Stimulated activated naive B cell treated with anti-CD40 and anti-IgM and Interleukin-4, amounts not matched to agents 10 μg/mL and 1 μg/mL and 100 μg/mL, for 72 hours (primary cell): ENCODE measurements at regions not wholly inside any gene's neighbourhood (a gene's known extent, or its start where the extent isn't known, plus 50 kb on each side); places are given as distances from the start of the nearest gene placed in this dataset.

ENCODE experiments used
- ATAC-seq, 2 donors: fragments of 150-1000 bp; cut with Tn5 transposase; replicated peaks; 2 replicates each; pipeline ENCODE4 v1.10.0; 2021; ENCODE audit warnings: moderate library complexity in 1 of 2
- DNase-seq: peaks from one replicate; pipeline ENCODE4 v3.0.0; 2021
- H3K27ac Mint-ChIP-seq: one replicate; pipeline ENCODE4 v1.8.0; 2022; ENCODE audit warnings: mild to moderate bottlenecking, mixed read lengths
- H3K27me3 Mint-ChIP-seq, 2 donors: one replicate each; pipeline ENCODE4 v1.8.0; 2022; ENCODE audit warnings: mixed read lengths in 2 of 2
- H3K36me3 Mint-ChIP-seq, 2 donors: one replicate each; pipeline ENCODE4 v1.8.0; 2022; ENCODE audit warnings: mixed read lengths in 2 of 2, mild to moderate bottlenecking in 1 of 2
- H3K4me1 Mint-ChIP-seq, 2 donors: one replicate each; pipeline ENCODE4 v1.8.0; 2022; ENCODE audit warnings: mixed read lengths in 2 of 2, mild to moderate bottlenecking in 1 of 2
- H3K4me3 Mint-ChIP-seq, 2 donors: one replicate each; pipeline ENCODE4 v1.8.0; 2022; ENCODE audit warnings: mild to moderate bottlenecking in 2 of 2, mixed read lengths in 2 of 2, moderate library complexity in 1 of 2
- H3K9me3 Mint-ChIP-seq, 2 donors: one replicate each; pipeline ENCODE4 v1.8.0; 2022; ENCODE audit warnings: mixed read lengths in 2 of 2, mild to moderate bottlenecking in 1 of 2

DNA sequence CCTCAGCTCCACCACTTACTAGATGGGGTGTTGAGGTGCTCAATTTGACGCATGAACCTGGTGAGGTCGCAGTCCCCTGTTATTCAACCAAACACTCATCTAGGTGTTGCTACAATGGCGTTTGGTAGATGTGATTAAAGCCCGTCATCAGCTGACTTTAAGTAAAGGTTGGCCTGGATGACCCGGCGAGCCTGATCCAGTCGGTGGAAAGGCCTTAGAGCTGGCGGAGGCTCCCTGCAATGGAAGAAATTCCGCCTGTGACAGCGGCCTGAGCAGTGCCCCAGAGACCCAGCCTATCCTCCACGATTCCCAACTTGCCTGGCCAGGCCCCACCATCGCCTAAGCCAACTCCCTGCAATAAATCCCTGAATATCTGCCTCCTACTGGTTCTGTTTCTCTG is 171.4 kb downstream of the BMP7 start:
- ATAC-seq (no peak), DNase-seq (no peak)
- peaks cover 1 to 3% of the 10 kb centered on the region in 2 donors for H3K36me3 Mint-ChIP-seq
- H3K4me1 Mint-ChIP-seq = peaks cover 12 to 22% of the 10 kb centered on the region in 2 donors
- H3K4me3 Mint-ChIP-seq = no peak overlapping the region
- H3K27ac Mint-ChIP-seq = no peak overlapping the region
- peaks cover 23 to 29% of the 10 kb centered on the region in 2 donors for H3K27me3 Mint-ChIP-seq
- H3K9me3 Mint-ChIP-seq = peaks cover 4 to 5% of the 10 kb centered on the region in 2 donors

DNA sequence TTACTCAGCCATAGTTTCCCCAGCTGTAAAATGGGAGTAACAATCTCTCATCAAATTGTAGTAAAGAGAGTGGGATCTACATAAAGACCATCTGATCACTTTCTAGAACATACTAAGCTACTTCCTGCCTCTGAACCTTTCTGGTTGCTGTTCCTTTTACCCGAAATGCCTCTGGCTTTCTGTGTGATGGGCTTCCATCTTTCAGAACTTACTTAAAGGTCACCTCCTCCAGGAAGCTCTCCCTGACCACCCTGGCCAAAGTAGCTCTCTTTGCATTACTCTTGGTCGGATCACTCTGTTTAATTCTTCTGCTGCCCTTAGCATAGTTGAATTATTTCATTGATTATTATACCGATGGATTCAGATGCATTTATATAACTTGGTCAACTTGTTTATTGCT is 171.0 kb downstream of the BMP7 start:
- Mint-ChIP-seq H3K4me1 (peaks cover 12 to 18% of the 10 kb centered on the region in 2 donors), H3K27me3 (peaks cover 23 to 29% of the 10 kb centered on the region in 2 donors), H3K27ac (no peak overlapping the region), H3K9me3 (peaks cover 4 to 5% of the 10 kb centered on the region in 2 donors), H3K36me3 (peaks cover 1 to 3% of the 10 kb centered on the region in 2 donors), H3K4me3 (no peak overlapping the region)
- no peak for DNase-seq
- ATAC-seq = no peak

DNA sequence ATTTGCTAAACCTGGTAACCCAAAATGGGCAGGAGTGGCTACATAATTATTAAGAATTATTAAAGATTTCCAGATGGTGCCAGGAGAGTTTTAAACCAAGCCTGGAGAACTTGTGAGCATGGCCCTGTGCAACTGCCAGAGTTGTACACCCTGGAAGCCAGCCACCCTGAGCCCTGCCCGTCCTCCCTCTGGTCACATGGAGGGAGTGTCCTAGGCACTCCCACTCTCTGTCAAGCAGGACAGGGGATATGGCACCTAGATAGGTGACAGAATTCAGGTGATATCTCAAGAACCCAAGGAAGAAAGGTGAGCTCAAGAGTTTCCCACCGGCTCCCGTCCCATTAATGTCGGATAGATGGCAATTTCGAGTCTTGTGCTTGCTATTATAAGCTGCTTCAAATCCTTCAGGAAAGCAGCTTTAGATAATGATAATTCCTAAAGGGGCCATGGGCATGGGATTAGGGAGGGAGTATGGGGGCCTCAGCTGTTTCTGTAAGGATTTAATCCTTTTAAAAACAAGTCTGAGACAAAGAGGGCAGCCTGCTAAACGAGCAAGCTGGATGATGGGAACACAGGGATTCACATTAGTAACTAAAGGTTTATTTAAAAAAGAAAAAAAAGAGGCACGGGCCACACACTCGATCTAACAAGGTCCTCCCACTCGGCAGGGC is 169.1 kb downstream of the BMP7 start:
- DNase-seq (no peak), ATAC-seq (no peak)
- peak overlapping the region; percentile 69 for H3K27ac Mint-ChIP-seq
- H3K9me3 Mint-ChIP-seq = peaks cover 0 to 1% of the 10 kb centered on the region in 2 donors
- peaks cover 1 to 3% of the 10 kb centered on the region in 2 donors for H3K4me1 Mint-ChIP-seq
- no peaks in the 10 kb centered on the region for H3K36me3 Mint-ChIP-seq
- peaks cover 10 to 24% of the 10 kb centered on the region in 2 donors for H3K27me3 Mint-ChIP-seq
- H3K4me3 Mint-ChIP-seq = no peak overlapping the region

DNA sequence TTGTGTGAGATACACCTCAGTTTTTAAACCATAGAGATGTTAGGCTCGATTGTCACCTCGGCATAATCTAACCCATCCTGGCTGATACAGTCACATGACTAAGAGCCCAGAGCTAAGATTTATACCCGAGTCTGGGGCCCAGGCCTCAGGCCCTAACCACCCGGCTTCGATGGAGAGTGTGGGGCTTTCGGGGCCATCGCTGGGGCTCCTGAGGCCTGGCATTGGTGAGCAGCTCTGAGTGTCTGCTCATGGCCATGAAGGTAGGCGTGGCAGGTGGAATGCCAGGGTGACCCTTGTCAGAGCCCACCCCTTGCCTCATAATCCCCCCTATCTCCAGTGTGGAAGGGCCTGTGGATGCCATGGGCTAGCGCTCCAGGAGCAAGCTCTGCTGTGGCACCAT is 164.3 kb downstream of the BMP7 start:
- peaks cover 0 to 2% of the 10 kb centered on the region in 2 donors for H3K4me1 Mint-ChIP-seq
- H3K9me3 Mint-ChIP-seq = peaks cover 4 to 5% of the 10 kb centered on the region in 2 donors
- no peak overlapping the region for H3K27ac Mint-ChIP-seq
- ATAC-seq (no peak), DNase-seq (no peak)
- no peaks in the 10 kb centered on the region for H3K36me3 Mint-ChIP-seq
- H3K4me3 Mint-ChIP-seq = no peak overlapping the region
- peaks cover 0 to 18% of the 10 kb centered on the region in 2 donors for H3K27me3 Mint-ChIP-seq

DNA sequence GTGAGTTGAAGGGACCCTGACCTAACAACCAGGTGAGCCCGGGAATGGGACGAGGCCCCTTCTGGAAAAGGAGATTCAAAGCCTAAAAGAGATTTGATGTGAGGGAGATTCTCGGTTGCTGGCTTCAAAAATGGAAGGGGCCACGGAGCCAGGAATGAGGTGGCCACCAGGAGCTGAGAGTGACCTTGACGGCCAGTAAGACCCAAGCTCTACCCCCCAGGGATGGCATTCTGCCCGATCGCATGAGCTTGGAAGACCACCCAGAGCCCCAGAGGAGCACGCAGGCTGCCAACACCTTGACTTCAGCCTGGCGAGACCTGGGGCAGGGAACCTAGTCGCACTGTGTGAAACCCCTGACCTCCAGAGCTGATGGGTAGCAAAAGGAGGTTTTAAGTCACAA is 163.9 kb downstream of the BMP7 start:
- no peak for DNase-seq
- Mint-ChIP-seq H3K4me1 (peaks cover 0 to 2% of the 10 kb centered on the region in 2 donors), H3K27ac (no peak overlapping the region), H3K9me3 (peaks cover 4 to 5% of the 10 kb centered on the region in 2 donors), H3K27me3 (peaks cover 0 to 20% of the 10 kb centered on the region in 2 donors), H3K36me3 (no peaks in the 10 kb centered on the region), H3K4me3 (no peak overlapping the region)
- no peak for ATAC-seq

DNA sequence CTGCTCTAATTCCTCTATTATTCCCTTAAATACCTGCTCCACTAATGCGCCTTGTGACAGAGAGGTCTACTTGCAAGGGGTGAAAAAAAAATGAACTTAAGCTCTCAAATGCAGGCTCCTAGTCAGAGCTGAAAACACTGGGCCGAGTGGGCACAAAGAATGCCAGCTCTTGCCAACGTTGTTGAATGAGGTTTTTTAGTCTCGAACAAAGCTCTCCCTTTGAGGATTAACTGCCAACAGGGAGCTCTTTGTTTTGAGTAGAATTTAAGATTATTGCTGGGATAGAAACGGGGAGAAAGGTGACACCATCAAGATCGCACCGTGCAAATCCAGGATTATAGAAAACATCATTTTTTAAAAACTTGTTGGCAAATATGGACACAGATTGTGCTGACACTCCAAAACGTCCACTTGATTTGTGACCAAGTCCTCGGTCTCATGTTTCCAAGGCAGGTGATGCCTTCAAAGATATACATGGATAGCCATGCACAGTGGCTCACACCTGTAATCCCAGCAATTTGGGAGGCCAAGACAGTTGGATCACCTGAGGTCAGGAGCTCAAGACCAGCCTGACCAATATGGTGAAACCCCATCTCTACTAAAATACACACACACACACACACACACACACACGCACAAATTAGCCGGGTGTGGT is 163.2 kb downstream of the BMP7 start:
- H3K4me1 Mint-ChIP-seq = peaks cover 0 to 2% of the 10 kb centered on the region in 2 donors
- H3K27ac Mint-ChIP-seq = no peak overlapping the region
- peaks cover 4 to 5% of the 10 kb centered on the region in 2 donors for H3K9me3 Mint-ChIP-seq
- DNase-seq (no peak), ATAC-seq (no peak)
- peaks cover 0 to 22% of the 10 kb centered on the region in 2 donors for H3K27me3 Mint-ChIP-seq
- no peaks in the 10 kb centered on the region for H3K36me3 Mint-ChIP-seq
- H3K4me3 Mint-ChIP-seq = no peak overlapping the region

DNA sequence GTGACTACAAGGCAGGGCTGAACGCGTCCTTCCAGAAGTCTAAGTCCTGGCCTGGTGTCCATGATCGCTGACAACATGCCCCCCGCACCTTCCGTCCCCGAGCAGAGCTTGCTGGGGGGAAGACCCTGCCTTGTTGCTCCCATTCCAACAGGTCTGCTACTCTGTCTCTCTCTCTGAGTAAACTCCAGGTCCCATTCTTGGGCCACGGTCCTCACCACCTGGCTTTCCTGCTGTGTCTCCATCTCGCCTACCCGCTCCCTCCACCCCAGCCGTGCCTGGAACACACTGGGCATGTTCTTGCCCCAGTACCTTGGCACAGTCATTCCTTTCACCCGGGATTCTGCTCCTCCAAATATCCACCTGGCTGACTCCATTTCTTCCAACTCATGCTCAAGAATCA is 162.3 kb downstream of the BMP7 start:
- H3K27me3 Mint-ChIP-seq = peaks cover 6 to 20% of the 10 kb centered on the region in 2 donors
- no peaks in the 10 kb centered on the region for H3K36me3 Mint-ChIP-seq
- H3K27ac Mint-ChIP-seq = no peak overlapping the region
- H3K9me3 Mint-ChIP-seq = peaks cover 4 to 5% of the 10 kb centered on the region in 2 donors
- no peak for DNase-seq
- peaks cover 0 to 2% of the 10 kb centered on the region in 2 donors for H3K4me1 Mint-ChIP-seq
- no peak overlapping the region for H3K4me3 Mint-ChIP-seq
- ATAC-seq = no peak

DNA sequence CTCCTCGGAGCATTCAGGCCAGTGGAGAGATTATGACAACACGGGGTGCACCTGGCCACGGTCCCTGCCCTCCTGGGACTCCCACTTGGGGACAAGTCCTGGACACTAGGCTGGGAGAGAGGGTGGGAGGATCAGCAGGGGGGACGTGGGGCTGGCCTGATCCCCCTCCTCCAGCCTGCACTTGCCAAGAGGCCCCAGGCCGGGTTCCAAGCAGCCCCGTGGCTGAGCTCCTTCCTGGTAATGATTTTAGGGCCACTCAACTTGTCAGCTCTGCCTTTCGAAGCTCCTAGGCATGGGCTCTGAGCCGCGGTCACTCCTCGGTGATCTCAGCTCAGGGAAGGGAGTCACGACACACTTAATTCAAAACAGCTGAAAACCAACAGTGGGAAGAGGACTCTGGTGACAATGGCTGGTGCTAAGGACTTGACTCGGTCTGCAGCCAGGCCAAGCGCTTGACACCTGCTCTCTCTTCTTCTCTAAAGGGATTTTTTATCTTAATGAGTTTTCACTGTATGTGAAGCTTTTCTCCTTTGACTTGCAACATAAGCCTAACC is 161.7 kb downstream of the BMP7 start:
- H3K27ac Mint-ChIP-seq = no peak overlapping the region
- H3K27me3 Mint-ChIP-seq = peaks cover 6 to 20% of the 10 kb centered on the region in 2 donors
- H3K9me3 Mint-ChIP-seq = peaks cover 4% of the 10 kb centered on the region in 2 donors
- ATAC-seq (no peak), DNase-seq (no peak)
- H3K4me3 Mint-ChIP-seq = no peak overlapping the region
- H3K36me3 Mint-ChIP-seq = no peaks in the 10 kb centered on the region
- H3K4me1 Mint-ChIP-seq = peaks cover 0 to 2% of the 10 kb centered on the region in 2 donors

DNA sequence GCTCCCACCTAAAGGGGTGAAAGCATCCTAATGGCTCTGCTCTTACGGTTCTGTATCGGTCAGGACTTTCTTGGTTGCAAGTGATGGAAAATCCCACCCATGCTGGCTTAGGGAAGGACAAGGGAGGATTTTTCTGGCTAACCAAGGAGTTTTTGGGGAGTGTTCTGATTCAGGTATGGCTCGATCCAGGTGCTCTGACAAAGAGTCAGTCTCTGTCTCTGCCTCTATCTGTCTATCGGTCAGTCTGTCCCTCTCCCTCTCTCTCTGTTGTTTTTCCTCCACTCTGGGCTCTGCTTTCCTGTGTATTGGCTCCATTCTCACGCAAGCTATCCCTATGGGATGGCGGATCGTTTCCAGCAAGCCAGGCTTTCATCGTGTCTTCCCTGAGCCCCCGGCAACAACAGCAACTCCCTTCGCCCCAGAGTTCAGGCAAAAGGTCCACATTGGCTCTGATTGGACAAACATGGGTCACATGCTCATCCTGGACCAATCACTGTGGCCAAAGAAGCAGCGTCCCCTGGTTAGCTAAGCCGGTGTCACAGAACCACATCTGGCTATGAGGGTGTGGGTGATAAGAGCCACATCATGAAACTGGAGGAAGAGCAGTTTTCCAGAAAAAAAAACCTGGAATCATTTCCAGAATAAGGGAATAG is 160.3 kb downstream of the BMP7 start:
- ATAC-seq = no peak
- Mint-ChIP-seq H3K4me3 (no peak overlapping the region), H3K9me3 (peaks cover 4% of the 10 kb centered on the region in 2 donors), H3K27me3 (peaks cover 6 to 16% of the 10 kb centered on the region in 2 donors), H3K4me1 (peaks cover 0 to 2% of the 10 kb centered on the region in 2 donors), H3K36me3 (no peaks in the 10 kb centered on the region), H3K27ac (no peak overlapping the region)
- DNase-seq = no peak

DNA sequence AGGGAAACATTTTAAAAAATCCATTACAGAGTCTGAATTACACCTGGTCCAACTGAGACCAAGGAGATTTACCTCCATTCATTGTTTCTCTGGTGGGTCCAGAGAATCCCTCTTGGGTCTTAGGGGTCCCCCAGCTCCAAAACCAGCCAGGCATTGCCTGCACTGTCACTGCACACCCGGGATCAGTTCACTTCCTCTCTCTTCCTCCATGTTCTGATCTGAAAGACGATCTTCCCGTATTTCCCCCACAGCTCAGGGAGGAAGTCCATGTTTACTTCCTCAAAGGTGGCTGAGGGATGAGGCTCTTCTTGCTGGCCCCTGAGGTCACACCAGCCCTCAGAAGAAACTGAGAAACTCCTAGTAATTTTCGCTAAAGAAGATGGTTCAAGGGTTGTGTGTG is 159.7 kb downstream of the BMP7 start:
- peak overlapping the region; percentile 17 for H3K27ac Mint-ChIP-seq
- H3K4me1 Mint-ChIP-seq = peaks cover 0 to 2% of the 10 kb centered on the region in 2 donors
- DNase-seq = no peak
- peaks cover 6 to 14% of the 10 kb centered on the region in 2 donors for H3K27me3 Mint-ChIP-seq
- no peaks in the 10 kb centered on the region for H3K36me3 Mint-ChIP-seq
- peaks cover 4% of the 10 kb centered on the region in 2 donors for H3K9me3 Mint-ChIP-seq
- H3K4me3 Mint-ChIP-seq = no peak overlapping the region
- ATAC-seq = no peak

DNA sequence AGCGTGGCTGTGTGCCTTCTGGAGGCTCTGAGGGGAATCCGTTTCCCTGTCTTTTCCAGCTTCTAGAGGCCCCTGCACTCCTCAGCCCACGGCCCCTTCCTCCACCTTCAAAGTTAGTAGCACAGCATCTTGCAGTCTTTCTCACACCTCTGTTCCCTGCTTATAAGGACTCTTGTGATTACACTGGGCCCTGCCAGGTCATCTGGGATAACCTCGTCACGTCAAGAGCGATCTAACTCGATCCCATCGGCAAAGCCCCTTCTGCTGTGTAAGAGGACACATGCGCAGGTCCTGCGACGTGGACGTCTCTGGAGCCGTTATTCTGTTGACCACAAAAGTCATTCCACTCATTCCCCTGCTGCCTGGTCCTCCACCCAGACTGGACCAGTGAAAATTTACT is 159.2 kb downstream of the BMP7 start:
- no peaks in the 10 kb centered on the region for H3K36me3 Mint-ChIP-seq
- H3K4me1 Mint-ChIP-seq = peaks cover 0 to 2% of the 10 kb centered on the region in 2 donors
- H3K27ac Mint-ChIP-seq = no peak overlapping the region
- peaks cover 4% of the 10 kb centered on the region in 2 donors for H3K9me3 Mint-ChIP-seq
- no peak overlapping the region for H3K4me3 Mint-ChIP-seq
- DNase-seq (no peak), ATAC-seq (no peak)
- H3K27me3 Mint-ChIP-seq = peaks cover 6 to 14% of the 10 kb centered on the region in 2 donors

DNA sequence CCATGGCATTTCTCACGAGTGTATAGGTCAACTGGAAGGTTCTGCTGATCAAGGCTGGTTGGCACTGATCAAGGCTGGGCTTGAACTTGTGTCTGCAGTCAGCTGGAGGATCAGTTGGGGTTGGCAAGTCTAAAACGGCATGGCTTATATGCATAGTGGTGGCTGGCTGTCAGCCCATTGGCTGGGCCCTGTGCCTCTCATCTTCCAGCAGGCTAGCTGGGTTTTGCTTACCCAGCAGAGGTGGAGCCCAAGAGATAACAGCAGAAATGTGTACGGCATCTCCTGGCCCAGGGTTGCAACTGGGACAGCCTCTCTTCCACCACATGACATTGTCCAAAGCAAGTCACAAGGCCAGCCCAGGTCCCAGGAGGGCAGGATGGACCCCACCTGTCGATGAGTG is 158.2 kb downstream of the BMP7 start:
- peaks cover 6 to 14% of the 10 kb centered on the region in 2 donors for H3K27me3 Mint-ChIP-seq
- peaks cover 4% of the 10 kb centered on the region in 2 donors for H3K9me3 Mint-ChIP-seq
- no peaks in the 10 kb centered on the region for H3K36me3 Mint-ChIP-seq
- DNase-seq = no peak
- no peak overlapping the region for H3K27ac Mint-ChIP-seq
- no peak for ATAC-seq
- H3K4me3 Mint-ChIP-seq = no peak overlapping the region
- peaks cover 0 to 2% of the 10 kb centered on the region in 2 donors for H3K4me1 Mint-ChIP-seq

DNA sequence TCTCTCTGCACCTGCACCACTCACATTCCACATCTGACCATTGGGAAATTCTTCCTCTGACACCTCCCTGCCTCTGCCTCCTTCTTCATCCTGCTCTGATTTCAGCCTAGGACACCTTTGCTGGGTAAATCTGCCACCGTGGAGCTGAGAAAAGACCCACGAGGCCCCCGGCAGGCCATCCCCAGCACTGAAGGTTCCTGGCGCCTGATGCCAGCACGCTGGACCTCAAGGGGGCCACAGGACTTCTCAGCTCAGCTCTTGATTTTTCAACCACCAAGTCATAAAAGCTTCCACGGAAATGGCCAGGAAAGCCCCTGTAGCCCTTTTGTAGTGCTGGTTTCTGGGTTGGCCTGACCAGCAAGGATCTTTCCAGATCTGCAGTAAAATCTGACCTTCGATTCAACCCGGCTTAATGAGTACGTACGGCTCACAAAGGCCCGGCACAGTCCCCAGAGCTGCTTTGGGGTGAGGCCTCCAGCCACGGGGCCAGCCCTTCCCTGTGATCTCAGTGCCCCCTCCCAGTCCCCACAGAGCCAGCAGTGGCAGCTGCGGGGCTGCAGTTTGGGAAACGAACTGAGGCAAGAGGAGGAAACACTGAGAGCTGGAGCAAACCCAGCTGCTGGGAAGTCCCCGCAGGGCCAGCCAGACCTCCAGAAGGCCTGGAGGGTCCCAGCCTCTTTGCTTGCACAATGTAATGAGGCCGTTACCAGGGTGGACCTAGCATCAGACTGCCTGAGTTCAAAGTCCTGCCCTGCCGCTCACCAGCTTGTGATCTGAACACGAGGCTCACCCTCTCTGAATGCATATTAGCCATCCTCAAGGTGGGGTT is 157.5 kb downstream of the BMP7 start:
- Mint-ChIP-seq H3K36me3 (no peaks in the 10 kb centered on the region), H3K27ac (no peak overlapping the region), H3K4me1 (peaks cover 0 to 2% of the 10 kb centered on the region in 2 donors), H3K9me3 (peaks cover 4% of the 10 kb centered on the region in 2 donors), H3K27me3 (peaks cover 6 to 17% of the 10 kb centered on the region in 2 donors), H3K4me3 (no peak overlapping the region)
- ATAC-seq = no peak
- no peak for DNase-seq

DNA sequence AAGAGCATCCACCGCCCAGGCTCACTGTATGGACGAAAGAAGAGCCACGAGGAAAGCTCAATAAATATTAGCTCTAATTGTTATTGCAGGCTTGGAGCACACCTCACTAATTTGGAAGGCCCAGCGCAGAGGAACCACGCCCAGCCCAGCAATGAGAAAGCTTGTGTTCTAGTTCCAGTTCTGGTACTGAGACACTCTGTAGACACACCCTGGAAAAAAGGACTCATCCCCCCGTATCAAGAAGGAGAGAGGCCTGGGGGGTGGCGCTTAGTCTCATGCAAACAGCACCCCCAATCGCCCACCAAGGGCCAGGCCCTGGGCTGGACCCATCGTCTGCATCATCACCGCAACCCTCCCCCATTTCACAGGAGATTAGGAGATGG is 156.9 kb downstream of the BMP7 start:
- H3K36me3 Mint-ChIP-seq = no peaks in the 10 kb centered on the region
- no peak overlapping the region for H3K27ac Mint-ChIP-seq
- DNase-seq (no peak), ATAC-seq (no peak)
- H3K4me1 Mint-ChIP-seq = peaks cover 0 to 2% of the 10 kb centered on the region in 2 donors
- peaks cover 6 to 16% of the 10 kb centered on the region in 2 donors for H3K27me3 Mint-ChIP-seq
- peaks cover 4% of the 10 kb centered on the region in 2 donors for H3K9me3 Mint-ChIP-seq
- H3K4me3 Mint-ChIP-seq = no peak overlapping the region
